ENCODE measurements at regions not wholly inside any gene's neighbourhood (a gene's known extent, or its start where the extent isn't known, plus 50 kb on each side); places are given as distances from the start of the nearest gene placed in this dataset.

DNA sequence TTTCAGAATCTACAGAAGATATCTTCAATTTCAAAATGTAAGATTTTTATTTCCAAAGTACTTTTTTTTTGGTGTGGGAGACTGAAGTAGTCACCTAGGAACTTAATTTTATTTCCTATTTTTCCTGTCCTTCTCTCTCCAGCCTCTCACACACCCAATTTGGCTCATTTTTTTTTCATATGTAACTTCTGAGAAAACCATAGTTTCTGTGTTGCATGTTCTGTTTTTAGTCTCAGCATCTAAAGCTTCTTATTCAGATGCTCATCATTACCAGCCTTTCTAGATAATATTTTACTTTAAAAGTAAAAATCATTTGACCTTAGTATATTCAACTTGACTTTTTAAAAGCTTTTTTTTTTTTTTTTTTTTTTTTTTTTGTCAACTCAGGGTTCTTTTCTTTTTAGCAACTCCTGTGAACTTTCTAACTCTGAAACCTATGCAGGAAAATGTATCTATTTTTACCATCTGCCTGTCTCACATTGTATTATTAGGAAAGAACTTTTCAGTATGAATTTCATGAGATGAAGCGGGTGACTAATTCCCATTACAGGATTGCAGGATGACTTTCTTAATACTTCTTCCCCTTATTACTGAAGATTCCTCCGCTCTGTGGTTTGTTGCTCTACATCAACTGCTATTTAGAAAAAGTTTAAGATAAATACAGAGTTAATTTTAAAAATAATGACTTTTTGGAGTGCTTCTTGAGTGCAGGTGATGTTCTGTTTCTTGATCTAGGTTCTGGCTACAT, 73.6 kb upstream of the LSM8 start:
- Histone ChIP-seq H3K36me3 (ENCODE audit: control insufficient read depth in 2 of 2, insufficient read depth in 2 of 2, low read length in 2 of 2) (no peaks in the 10 kb centered on the region), H3K4me3 (ENCODE audit: low read length in 2 of 2) (no peak overlapping the region), H3K27me3 (ENCODE audit: control insufficient read depth in 2 of 2, insufficient read depth in 2 of 2, low read length in 2 of 2) (no peaks in the 10 kb centered on the region), H3K27ac (ENCODE audit: low read depth in 2 of 2, low read length in 2 of 2) (no peak overlapping the region), H3K9me3 (ENCODE audit: control insufficient read depth in 2 of 2, low read length in 2 of 2) (no peaks in the 10 kb centered on the region), H3K4me1 (ENCODE audit: control insufficient read depth in 2 of 2, insufficient read depth in 2 of 2, low read length in 2 of 2) (no peaks in the 10 kb centered on the region), H3K9ac (ENCODE audit: low read depth in 1 of 2, low read length in 2 of 2) (no peak overlapping the region)

DNA sequence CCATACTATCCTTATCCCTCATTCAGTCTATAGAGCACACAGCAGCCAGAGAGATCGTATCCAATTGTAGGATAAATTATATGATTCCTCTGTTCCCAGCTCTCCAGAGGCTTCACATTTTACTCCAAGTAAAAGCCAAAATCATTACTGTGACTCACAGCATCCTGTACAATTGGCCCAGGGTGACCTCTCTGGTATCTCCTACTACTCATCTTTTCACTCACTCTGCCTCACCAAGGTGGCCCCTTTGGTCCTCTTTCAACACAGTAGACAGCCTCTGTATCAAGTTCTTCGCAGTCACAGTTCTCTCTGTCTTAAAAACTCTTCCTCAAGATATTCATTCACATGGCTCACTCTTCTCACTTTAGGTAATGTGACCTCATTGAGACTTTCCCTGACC, 72.6 kb upstream of the LSM8 start:
- H3K36me3 ChIP-seq (ENCODE audit: control insufficient read depth in 2 of 2, insufficient read depth in 2 of 2, low read length in 2 of 2): no peaks in the 10 kb centered on the region
- H3K9ac ChIP-seq (ENCODE audit: low read depth in 1 of 2, low read length in 2 of 2): no peak overlapping the region

DNA sequence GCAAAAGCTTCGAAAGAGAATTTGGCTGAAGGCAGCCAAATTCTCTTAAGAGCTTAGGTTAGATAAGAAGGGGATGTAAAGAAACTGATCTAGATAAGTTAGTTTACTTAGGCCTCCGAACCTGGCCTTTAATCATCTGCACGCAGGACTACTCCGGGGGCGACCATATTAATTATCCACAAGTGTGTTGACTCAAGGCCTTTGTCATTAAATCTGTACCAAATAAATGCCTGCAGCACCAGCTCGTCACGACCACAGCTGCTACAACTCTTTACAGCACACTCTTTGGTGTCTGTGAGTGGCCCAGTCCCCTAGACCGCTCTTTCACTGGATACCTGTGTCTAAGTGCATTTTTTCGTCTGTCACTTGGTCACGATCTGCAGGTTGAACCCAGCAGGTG, 69.8 kb upstream of the LSM8 start:
- H3K4me3 ChIP-seq (ENCODE audit: low read length in 2 of 2): no peak overlapping the region
- no peaks in the 10 kb centered on the region for H3K9me3 ChIP-seq (ENCODE audit: control insufficient read depth in 2 of 2, low read length in 2 of 2)
- no peaks in the 10 kb centered on the region for H3K36me3 ChIP-seq (ENCODE audit: control insufficient read depth in 2 of 2, insufficient read depth in 2 of 2, low read length in 2 of 2)
- H3K9ac ChIP-seq (ENCODE audit: low read depth in 1 of 2, low read length in 2 of 2): no peak overlapping the region
- no peak overlapping the region for H3K27ac ChIP-seq (ENCODE audit: low read depth in 2 of 2, low read length in 2 of 2)
- no peaks in the 10 kb centered on the region for H3K27me3 ChIP-seq (ENCODE audit: control insufficient read depth in 2 of 2, insufficient read depth in 2 of 2, low read length in 2 of 2)
- H3K4me1 ChIP-seq (ENCODE audit: control insufficient read depth in 2 of 2, insufficient read depth in 2 of 2, low read length in 2 of 2): no peaks in the 10 kb centered on the region

More for the DNA sequence above, 72.6 kb upstream of the LSM8 start:
- no peaks in the 10 kb centered on the region for H3K9me3 ChIP-seq (ENCODE audit: control insufficient read depth in 2 of 2, low read length in 2 of 2)
- H3K27ac ChIP-seq (ENCODE audit: low read depth in 2 of 2, low read length in 2 of 2): no peak overlapping the region
- no peaks in the 10 kb centered on the region for H3K27me3 ChIP-seq (ENCODE audit: control insufficient read depth in 2 of 2, insufficient read depth in 2 of 2, low read length in 2 of 2)
- no peaks in the 10 kb centered on the region for H3K4me1 ChIP-seq (ENCODE audit: control insufficient read depth in 2 of 2, insufficient read depth in 2 of 2, low read length in 2 of 2)
- no peak overlapping the region for H3K4me3 ChIP-seq (ENCODE audit: low read length in 2 of 2)

DNA sequence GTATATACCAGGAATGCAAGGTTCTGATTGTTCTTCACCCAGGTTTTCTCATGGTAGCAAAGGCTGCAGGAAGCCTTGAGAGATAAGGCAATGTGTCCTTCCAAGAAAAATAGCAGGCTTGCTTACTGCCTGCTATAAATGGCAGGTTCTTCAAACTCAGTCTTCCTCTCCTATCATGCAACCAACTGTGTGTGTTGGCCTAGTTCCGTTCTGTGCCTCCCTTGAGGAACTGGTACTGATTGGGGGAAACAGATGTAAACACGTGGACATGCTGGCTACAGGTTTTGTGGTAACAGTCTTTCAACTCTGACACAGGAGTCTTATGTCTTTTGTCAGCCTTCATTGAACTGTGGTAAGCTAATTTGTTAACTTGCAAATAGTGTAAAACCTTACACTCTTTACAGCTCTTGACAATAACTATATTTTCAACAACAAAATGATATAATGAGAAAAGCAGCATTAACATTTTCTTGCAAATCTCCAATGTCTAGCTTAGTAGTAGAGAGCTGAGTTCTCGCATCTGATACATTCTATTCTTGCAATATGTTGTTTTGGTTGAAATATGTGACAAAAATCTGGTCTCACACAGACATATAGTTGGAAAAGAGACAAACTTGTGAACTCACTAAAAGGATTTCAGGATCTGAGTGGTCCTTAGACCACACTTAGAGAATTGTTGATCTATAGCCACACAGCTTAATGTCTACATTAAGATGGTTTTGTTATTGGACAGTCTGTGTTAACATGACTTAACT, 54.7 kb upstream of the LSM8 start:
- no peaks in the 10 kb centered on the region for H3K27me3 ChIP-seq (ENCODE audit: control insufficient read depth in 2 of 2, insufficient read depth in 2 of 2, low read length in 2 of 2)
- no peaks in the 10 kb centered on the region for H3K36me3 ChIP-seq (ENCODE audit: control insufficient read depth in 2 of 2, insufficient read depth in 2 of 2, low read length in 2 of 2)
- no peak overlapping the region for H3K9ac ChIP-seq (ENCODE audit: low read depth in 1 of 2, low read length in 2 of 2)
- no peaks in the 10 kb centered on the region for H3K4me1 ChIP-seq (ENCODE audit: control insufficient read depth in 2 of 2, insufficient read depth in 2 of 2, low read length in 2 of 2)
- H3K4me3 ChIP-seq (ENCODE audit: low read length in 2 of 2): no peak overlapping the region
- H3K27ac ChIP-seq (ENCODE audit: low read depth in 2 of 2, low read length in 2 of 2): no peak overlapping the region
- H3K9me3 ChIP-seq (ENCODE audit: control insufficient read depth in 2 of 2, low read length in 2 of 2): no peaks in the 10 kb centered on the region

DNA sequence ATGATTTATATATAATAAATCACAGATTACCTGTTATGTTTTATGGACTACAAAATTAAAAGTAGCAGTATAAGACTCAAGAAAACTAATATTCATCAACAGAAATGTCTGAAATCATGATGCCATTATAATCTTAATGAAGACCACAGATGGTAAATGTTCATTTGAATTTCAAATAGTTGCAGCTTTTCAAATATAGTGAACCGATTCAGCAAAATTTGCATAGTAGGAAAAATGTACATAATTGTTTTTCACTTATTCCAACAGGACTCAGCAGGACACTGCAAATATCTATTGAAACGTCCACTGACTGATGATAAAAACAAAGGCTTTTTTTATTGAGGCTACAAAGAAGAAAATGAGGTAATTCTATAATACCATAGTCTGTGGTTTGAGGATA, 51.2 kb upstream of the LSM8 start:
- H3K9me3 ChIP-seq (ENCODE audit: control insufficient read depth in 2 of 2, low read length in 2 of 2): no peaks in the 10 kb centered on the region
- H3K27me3 ChIP-seq (ENCODE audit: control insufficient read depth in 2 of 2, insufficient read depth in 2 of 2, low read length in 2 of 2): no peaks in the 10 kb centered on the region
- H3K9ac ChIP-seq (ENCODE audit: low read depth in 1 of 2, low read length in 2 of 2): no peak overlapping the region
- H3K27ac ChIP-seq (ENCODE audit: low read depth in 2 of 2, low read length in 2 of 2): no peak overlapping the region
- H3K36me3 ChIP-seq (ENCODE audit: control insufficient read depth in 2 of 2, insufficient read depth in 2 of 2, low read length in 2 of 2): no peaks in the 10 kb centered on the region
- no peaks in the 10 kb centered on the region for H3K4me1 ChIP-seq (ENCODE audit: control insufficient read depth in 2 of 2, insufficient read depth in 2 of 2, low read length in 2 of 2)
- H3K4me3 ChIP-seq (ENCODE audit: low read length in 2 of 2): no peak overlapping the region

Data from mucosa of rectum (tissue), 2 donors.